ENCODE measurements at regions not wholly inside any gene's neighbourhood (a gene's known extent, or its start where the extent isn't known, plus 50 kb on each side); places are given as distances from the start of the nearest gene placed in this dataset.
"Not testable (repeated sequence)": the region's sequence is repeated elsewhere in the genome, so short reads cannot be mapped to it uniquely, and the experiment has no call there.

- DNase-seq (ENCODE audit: low read depth), result no peak
These were observed 589.4 kb downstream of the PPP4R3C start for GRCh38 chrX:26873736-26874135.

DNA sequence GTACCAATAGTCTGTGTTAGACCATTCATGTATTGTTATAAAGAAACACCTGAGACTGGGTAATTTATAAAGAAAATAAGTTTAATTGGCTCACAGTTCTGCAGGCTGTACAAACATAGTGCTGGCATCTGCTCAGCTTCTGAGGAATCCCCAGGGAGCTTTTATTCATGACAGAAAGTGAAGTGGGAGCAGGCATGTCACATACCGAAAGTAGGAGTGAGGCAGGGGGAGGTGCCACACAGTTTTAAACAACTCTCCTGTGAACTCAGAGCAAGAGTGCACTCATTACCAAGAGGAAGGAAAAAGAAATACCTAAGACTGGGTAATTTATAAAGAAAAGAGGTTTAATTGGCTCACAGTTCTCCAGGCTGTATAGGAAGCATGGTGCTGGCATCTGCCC lies 591.2 kb downstream of the PPP4R3C start:
- no peak for DNase-seq (ENCODE audit: low read depth)

- DNase-seq (ENCODE audit: low read depth), result peak; percentile 55
These were observed 611.2 kb downstream of the PPP4R3C start for GRCh38 chrX:26851981-26852380.

DNA sequence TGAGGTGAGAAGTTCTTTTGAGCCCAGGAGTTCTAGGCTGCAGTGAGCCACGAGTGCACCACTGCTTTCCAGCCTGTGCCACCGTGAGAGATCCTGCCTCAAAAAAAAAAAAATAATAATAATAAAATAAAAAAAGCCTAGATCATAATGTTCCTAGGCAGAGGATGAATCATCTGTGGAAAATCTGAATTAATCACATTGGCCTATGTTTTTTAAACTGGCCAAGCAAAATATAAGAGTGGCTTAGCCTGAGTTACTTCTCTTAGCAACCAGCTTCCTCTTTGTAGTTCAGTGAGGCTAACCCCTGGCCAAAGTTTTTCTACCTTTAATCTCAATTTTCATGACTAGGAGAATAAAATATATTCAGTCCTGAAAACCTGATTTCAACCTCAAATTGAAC lies 614.6 kb downstream of the PPP4R3C start:
- peak; percentile 56 for DNase-seq (ENCODE audit: low read depth)

DNA sequence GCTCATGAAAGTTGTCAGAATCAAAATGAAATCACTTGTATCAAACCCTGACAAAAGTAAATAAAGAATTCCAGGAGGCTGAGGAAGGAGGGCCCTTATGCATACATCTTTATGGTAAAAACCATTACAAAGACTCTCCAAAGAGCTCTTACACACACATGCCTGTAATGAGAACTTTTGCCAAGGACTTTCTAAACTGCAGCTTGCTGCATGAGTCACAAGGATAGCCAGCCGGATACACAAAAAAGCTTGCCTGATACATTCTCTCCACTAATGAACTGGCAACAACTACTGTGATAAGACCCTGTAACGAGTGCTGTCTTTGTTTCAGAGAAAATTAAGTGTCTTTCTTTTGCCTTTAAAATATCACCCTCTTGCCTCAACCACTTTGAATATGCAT lies 618.1 kb downstream of the PPP4R3C start:
- DNase-seq (ENCODE audit: low read depth), result peak; percentile 85

- no peak for DNase-seq (ENCODE audit: low read depth)
These were observed 606.5 kb downstream of the MAGEB5 start for GRCh38 chrX:26822448-26822847.

DNA sequence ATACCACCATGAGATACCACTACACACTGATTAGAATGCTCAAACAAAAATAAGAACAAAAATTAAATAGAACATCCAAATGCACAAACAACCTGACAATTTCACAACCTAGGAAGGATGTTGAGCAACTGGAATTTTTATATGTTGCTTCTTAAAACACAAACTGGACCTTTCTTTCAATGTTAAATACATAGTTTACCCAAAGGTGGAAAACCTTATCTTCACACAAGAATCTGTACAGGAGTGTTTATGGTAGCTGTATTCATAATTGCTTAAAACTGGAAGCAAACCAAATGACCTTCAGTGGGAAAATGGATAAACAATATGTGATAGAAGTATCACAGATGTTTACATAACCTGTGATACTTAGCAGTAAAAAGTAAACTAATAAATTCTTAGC lies 573.8 kb downstream of the MAGEB5 start:
- DNase-seq (ENCODE audit: low read depth), result peak; percentile 58

DNA sequence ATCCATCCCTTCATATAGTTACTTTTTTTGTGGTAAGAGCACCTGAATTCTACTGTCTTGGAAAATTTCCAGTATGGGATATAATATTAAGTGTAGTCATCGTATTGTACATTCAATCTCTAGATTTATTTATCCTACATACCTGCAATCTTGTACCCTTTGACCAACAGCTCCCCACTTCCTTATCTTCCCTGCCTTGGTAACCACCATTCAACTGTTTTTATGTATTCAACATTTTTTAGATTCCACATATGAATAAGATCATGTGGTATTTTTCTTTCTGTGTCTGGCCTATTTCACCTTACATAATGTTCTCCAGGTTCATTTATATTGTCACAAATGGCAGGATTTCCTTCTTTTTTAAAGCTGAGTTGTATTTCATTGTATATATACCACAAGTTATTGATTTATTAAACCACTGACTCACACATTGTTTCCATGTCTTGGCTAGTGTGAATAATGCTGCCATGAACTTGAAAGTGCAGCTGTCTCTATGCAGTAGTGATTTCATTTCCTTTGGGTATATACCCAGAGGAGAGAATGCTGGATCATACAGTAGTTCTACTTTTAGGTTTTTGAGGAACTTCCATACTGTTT lies 572.5 kb downstream of the MAGEB5 start:
- peak; percentile 35 for DNase-seq (ENCODE audit: low read depth)

DNA sequence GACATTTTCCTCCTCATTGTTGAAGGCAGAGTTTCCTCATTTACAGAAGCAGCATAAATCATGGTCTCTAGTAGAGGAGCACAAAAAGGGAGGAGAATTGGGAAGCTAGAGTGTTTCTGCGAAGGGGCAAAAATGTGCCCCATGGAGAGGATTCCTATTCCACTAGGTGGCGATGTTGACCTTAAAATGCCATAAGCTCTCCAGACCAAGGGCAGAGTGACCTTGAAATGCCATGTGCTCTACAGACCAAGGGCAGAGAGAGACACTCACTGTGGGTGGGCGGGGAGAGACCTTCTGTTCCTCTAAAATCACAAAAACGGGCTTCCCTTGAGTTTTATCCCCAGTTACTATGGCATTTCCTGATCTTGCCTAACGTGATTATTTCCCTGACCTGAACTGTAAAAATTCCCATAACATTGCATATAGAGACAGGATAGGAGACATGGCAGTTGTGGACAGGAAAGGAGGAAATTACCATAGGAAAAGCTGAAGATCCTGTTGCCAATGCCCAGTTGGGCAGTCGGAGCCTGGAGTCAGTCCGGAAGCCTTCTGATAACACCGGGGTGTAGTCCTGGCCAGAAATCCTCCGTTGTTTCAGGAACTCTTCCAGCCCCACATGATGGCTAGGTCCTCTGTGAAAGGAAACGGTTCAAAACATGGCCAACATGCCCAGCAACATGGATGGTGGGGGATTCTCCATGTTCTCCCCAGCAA lies 567.7 kb downstream of the MAGEB5 start:
- DNase-seq (ENCODE audit: low read depth), result peak; percentile 41

- no peak for DNase-seq (ENCODE audit: low read depth)
These were observed 562.4 kb downstream of the MAGEB5 start for GRCh38 chrX:26778320-26778888.

GRCh38 chrX:26762253-26762652 lies 546.3 kb downstream of the MAGEB5 start:
- no peak for DNase-seq (ENCODE audit: low read depth)

GRCh38 chrX:26755760-26756159 lies 539.8 kb downstream of the MAGEB5 start:
- DNase-seq (ENCODE audit: low read depth), result not testable (repeated sequence)

DNA sequence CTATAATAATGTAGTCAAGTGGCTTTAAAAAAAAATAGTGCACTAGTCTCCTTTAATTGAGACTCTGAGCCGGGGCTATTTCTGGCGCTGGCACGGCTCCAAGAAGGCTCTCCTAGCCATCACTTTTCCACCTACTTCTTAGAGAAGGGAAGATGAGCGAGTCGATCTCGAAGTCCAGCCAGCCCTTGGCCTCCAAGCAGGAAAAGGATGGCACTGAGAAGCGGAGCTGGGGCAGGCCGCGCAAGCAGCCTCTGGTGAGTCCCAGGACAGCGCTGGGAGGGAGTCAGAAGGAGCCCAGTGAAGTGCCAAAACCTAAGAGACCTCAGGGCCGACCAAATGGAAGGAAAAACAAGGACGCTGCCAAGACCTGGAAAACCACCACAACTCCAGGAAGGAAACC lies 531.9 kb downstream of the MAGEB5 start:
- no peak for DNase-seq (ENCODE audit: low read depth)

GRCh38 chrX:26722666-26723428 lies 506.9 kb downstream of the MAGEB5 start:
- DNase-seq (ENCODE audit: low read depth), result no peak

GRCh38 chrX:26672571-26672970 lies 456.6 kb downstream of the MAGEB5 start:
- DNase-seq (ENCODE audit: low read depth), result peak; percentile 9

GRCh38 chrX:26670521-26670920 lies 454.6 kb downstream of the MAGEB5 start:
- no peak for DNase-seq (ENCODE audit: low read depth)

DNA sequence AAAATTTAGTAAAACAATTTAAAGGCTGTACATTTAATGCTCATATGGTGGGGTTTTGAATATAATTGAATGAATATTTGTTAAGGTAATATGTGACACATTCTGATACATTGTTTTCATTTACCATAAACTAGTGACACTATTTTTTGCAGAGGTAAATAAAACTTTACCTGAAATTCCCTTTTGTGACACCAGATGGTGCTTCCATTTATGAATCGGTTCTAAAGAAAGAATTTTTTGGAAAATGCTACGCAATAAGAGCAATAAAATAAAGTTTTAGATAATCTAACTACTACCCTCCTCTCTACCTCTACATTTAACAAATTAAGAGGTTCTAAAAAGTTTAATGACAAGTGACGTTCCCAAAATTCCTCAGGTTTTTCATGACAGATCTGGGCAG lies 448.9 kb downstream of the MAGEB5 start:
- no peak for DNase-seq (ENCODE audit: low read depth)

- DNase-seq (ENCODE audit: low read depth), result no peak
These were observed 437.1 kb downstream of the MAGEB5 start for GRCh38 chrX:26653050-26653449.

DNA sequence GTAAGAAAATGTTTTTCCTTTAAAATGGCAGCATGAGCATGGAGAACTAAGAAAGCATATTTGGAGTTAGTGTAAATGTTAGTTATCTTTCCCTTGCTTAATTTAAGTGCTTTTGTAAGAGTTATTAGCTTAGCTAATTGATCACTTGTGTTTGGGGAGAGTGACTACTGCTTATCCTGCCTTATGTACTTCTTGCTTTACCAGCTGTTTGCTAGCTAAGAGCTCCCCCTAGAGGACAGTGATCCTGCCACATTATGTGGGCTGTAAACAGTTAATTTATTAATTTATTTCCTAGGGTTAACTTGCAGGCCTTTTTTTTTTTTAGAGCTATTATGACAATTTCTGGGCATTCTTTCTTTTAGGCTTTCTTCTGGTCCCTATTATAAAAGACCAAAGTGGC lies 435.8 kb downstream of the MAGEB5 start:
- peak; percentile 5 for DNase-seq (ENCODE audit: low read depth)

DNA sequence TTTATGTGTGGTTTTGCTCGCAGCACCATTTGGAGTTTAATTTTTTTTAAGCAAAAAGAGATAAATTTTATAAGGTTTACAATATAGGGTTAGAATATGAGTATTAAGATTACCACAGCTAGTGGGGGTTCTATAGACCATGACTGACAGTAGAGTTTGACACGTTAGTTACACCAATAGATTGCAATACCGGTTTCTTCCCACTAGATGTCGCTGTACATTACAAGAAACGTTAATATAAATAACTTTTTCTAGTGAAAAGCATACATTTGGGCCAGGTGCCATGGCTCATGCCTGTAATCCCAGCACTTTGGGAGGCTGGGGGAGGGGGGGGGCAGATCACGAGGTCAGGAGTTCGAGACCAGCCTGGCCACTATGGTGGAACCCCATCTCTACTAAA lies 433.6 kb downstream of the MAGEB5 start:
- peak; percentile 30 for DNase-seq (ENCODE audit: low read depth)

- no peak for DNase-seq (ENCODE audit: low read depth)
These were observed 415.4 kb downstream of the MAGEB5 start for GRCh38 chrX:26631385-26631784.

DNA sequence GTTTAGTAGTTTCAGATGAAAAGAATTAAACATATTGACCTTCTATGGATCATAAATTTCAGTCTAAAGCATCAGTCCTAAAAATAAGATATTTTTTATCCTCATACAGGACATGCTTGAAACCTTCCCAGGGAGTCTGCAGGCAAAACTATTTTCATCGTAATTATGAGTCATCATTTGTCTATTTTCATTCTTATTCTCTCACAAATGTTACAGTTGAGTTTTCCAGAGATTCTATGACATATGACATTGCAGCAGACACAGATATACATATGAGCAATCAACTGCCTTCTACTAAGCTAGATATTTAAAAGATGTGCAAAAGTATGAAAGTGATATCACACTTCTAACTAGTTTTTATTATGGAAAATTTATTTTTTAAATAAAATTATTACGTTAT lies 398.0 kb downstream of the MAGEB5 start:
- DNase-seq (ENCODE audit: low read depth), result peak; percentile 61

DNA sequence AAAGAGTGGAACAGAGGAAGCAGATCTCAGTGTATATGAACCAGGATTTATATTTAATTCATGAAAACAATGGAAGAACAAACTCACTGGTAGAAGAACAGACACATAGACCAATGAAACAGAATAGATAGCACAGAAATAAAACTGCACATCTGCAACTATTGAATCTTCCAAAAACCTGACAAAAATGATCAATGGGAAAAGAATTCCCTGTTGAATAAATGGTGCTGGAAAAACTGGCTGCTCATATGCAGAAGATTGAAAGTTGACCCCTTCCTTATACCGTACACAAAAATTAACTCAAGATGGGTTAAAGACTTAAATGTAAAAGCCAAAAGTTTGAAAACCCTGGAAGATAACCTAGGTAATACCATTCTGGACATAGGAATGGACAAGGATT lies 391.0 kb downstream of the MAGEB5 start:
- DNase-seq (ENCODE audit: low read depth), result no peak

Data from iris pigment epithelial cell (primary cell).